GM23338 (cell line): ENCODE measurements at regions not wholly inside any gene's neighbourhood (a gene's known extent, or its start where the extent isn't known, plus 50 kb on each side); places are given as distances from the start of the nearest gene placed in this dataset.

Source experiments
- ATAC-seq: fragments of 200-7000 bp; cut with Tn5 transposase; 3 replicates; pipeline ENCODE4 v1.9.1; 2020
- DNase-seq: peaks from one replicate; pipeline ENCODE4 v3.0.0-alpha.2; 2015; ENCODE audit warnings: low spot score
- H2AFZ ChIP-seq: fragments of 200-600 bp; sonication (generic); 2 replicates; pipeline ENCODE4 v1.8.0; 2016; ENCODE audit warnings: antibody characterized with exemption, mild to moderate bottlenecking, moderate library complexity
- H3F3A ChIP-seq: fragments of 200-600 bp; sonication (generic); replicated peaks from 2 replicates; pipeline ENCODE4 v1.8.0; 2017; ENCODE audit warnings: antibody characterized with exemption, mixed run types, low read depth
- H3K27ac ChIP-seq: fragments of 200-600 bp; sonication (generic); 2 replicates; pipeline ENCODE4 v1.6.1; 2016; ENCODE audit warnings: low read depth
- H3K27me3 ChIP-seq: fragments of 200-600 bp; sonication (generic); 2 replicates; pipeline ENCODE4 v1.8.0; 2016; ENCODE audit warnings: mild to moderate bottlenecking, mixed run types, moderate library complexity; ENCODE audit not compliant: insufficient read depth
- H3K36me3 ChIP-seq: fragments of 200-600 bp; sonication (generic); 2 replicates; pipeline ENCODE4 v1.8.0; 2016; ENCODE audit warnings: mild to moderate bottlenecking; ENCODE audit not compliant: insufficient read depth
- H3K4me1 ChIP-seq: fragments of 200-600 bp; sonication (generic); 2 replicates; pipeline ENCODE4 v1.8.0; 2016; ENCODE audit warnings: mild to moderate bottlenecking, moderate library complexity; ENCODE audit not compliant: insufficient read depth
- H3K4me2 ChIP-seq: fragments of 200-600 bp; sonication (generic); 2 replicates; pipeline ENCODE4 v1.7.1; 2017; ENCODE audit warnings: mixed run types
- H3K4me3 ChIP-seq: fragments of 200-600 bp; sonication (generic); 2 replicates; pipeline ENCODE4 v1.6.1; 2016; ENCODE audit warnings: mixed run types
- H3K79me2 ChIP-seq: fragments of 200-600 bp; sonication (generic); replicated peaks from 2 replicates; pipeline ENCODE4 v1.8.0; 2017; ENCODE audit warnings: mild to moderate bottlenecking; ENCODE audit not compliant: insufficient read depth
- H3K9me2 ChIP-seq: fragments of 200-600 bp; sonication (generic); 2 replicates; pipeline ENCODE4 v1.8.0; 2017; ENCODE audit not compliant: insufficient read depth
- H4K20me1 ChIP-seq: fragments of 200-600 bp; sonication (generic); replicated peaks from 2 replicates; pipeline ENCODE4 v1.8.0; 2017; ENCODE audit warnings: mild to moderate bottlenecking; ENCODE audit not compliant: insufficient read depth
- H3K27ac Mint-ChIP-seq: 2 replicates; pipeline ENCODE4 v1.8.0; 2020; ENCODE audit warnings: inconsistent platforms, mild to moderate bottlenecking, moderate library complexity, mixed read lengths
- H3K27me3 Mint-ChIP-seq: 3 replicates; pipeline ENCODE4 v1.8.0; 2022; ENCODE audit warnings: low read depth, mild to moderate bottlenecking, moderate library complexity, mixed read lengths, inconsistent platforms; ENCODE audit not compliant: insufficient read depth, poor library complexity
- H3K36me3 Mint-ChIP-seq: 3 replicates; pipeline ENCODE4 v1.8.0; 2021; ENCODE audit warnings: low read depth, mild to moderate bottlenecking, inconsistent platforms, moderate library complexity, mixed read lengths
- H3K4me1 Mint-ChIP-seq: 3 replicates; pipeline ENCODE4 v1.8.0; 2020; ENCODE audit warnings: mild to moderate bottlenecking, inconsistent platforms, mixed read lengths
- H3K4me3 Mint-ChIP-seq: 3 replicates; pipeline ENCODE4 v1.8.0; 2021; ENCODE audit warnings: moderate library complexity, mild to moderate bottlenecking, inconsistent platforms, mixed read lengths
- H3K9me3 Mint-ChIP-seq: 3 replicates; pipeline ENCODE4 v1.8.0; 2020; ENCODE audit warnings: moderate library complexity, mild to moderate bottlenecking, inconsistent platforms, mixed read lengths
- CREB1 ChIP-seq: fragments of 250-450 bp; sonication (Bioruptor Pico); IDR thresholded peaks from 2 replicates; pipeline ENCODE4 v1.5.0; 2020; ENCODE audit warnings: low read depth, mild to moderate bottlenecking, moderate library complexity
- EZH2 ChIP-seq: fragments of 200-600 bp; sonication (generic); IDR thresholded peaks from one replicate; pipeline ENCODE4 v1.8.0; 2017; ENCODE audit warnings: antibody characterized with exemption, mild to moderate bottlenecking, low read depth; ENCODE audit not compliant: unreplicated experiment
- EZH2phosphoT487 ChIP-seq: fragments of 200-600 bp; sonication (generic); IDR thresholded peaks from one replicate; pipeline ENCODE4 v1.8.1; 2018; ENCODE audit warnings: antibody characterized with exemption; ENCODE audit not compliant: unreplicated experiment
- JUNB ChIP-seq: IDR thresholded peaks from one replicate; pipeline ENCODE4 v1.6.1; 2016; ENCODE audit warnings: antibody characterized with exemption; ENCODE audit not compliant: unreplicated experiment
- NANOG ChIP-seq: IDR thresholded peaks from 2 replicates; pipeline ENCODE4 v1.6.1; 2016; ENCODE audit warnings: antibody characterized with exemption, borderline replicate concordance
- POLR2AphosphoS5 ChIP-seq: IDR thresholded peaks from 2 replicates; pipeline ENCODE4 v1.6.1; 2016; ENCODE audit warnings: antibody characterized with exemption, low read depth
- STAT1 ChIP-seq: IDR thresholded peaks from one replicate; pipeline ENCODE4 v1.6.1; 2016; ENCODE audit warnings: antibody characterized with exemption; ENCODE audit not compliant: unreplicated experiment
- ZNF114 ChIP-seq: fragments of 250-450 bp; sonication (Bioruptor Pico); IDR thresholded peaks from 2 replicates; pipeline ENCODE4 v1.5.0; 2020; ENCODE audit warnings: mild to moderate bottlenecking, moderate library complexity
- ZNF331 ChIP-seq: fragments of 250-450 bp; sonication (Bioruptor Pico); IDR thresholded peaks from 2 replicates; pipeline ENCODE4 v1.5.0; 2020; ENCODE audit warnings: low read depth, mild to moderate bottlenecking, moderate library complexity
- TF ChIP-seq, protein P1 (sequence below): IDR thresholded peaks from one replicate; pipeline ENCODE4 v1.6.1; 2018; ENCODE audit warnings: antibody characterized with exemption; ENCODE audit not compliant: unreplicated experiment
- TF ChIP-seq, protein P2 (sequence below), 2 experiments: fragments of 200-600 bp in 1 of 2; sonication (generic) in 1 of 2; conservative IDR thresholded peaks; 2 replicates each; pipeline versions ENCODE4 v1.5.1 to v1.6.1; 2016 to 2017; ENCODE audit warnings: antibody characterized with exemption in 2 of 2, low read depth in 2 of 2, mild to moderate bottlenecking in 2 of 2, moderate library complexity in 1 of 2
- TF ChIP-seq, protein P3 (sequence below): fragments of 250-450 bp; sonication (Bioruptor Pico); IDR thresholded peaks from 2 replicates; pipeline ENCODE4 v1.5.0; 2020; ENCODE audit warnings: mild to moderate bottlenecking, moderate library complexity
- TF ChIP-seq, protein P4 (sequence below): IDR thresholded peaks from 2 replicates; pipeline ENCODE4 v1.6.1; 2016; ENCODE audit warnings: antibody characterized with exemption

DNA sequence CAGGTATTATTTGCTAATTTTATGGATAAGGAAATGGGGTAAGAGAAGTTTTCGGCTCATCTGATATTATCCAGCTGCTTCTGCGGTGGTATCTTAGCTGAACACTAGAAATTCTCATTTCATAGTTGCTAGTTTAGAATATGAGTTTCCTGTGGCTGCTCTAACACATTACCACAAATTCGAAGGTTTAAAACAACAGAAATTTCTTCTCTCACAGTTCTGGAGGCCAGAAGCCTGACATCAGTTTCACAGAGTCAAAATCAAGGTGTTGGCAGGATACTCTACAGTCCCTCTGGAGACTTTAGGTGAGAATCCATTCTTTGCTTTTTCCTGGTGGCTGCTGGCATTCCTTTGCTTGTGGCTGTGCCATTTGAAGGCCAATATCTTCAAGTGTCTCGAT lies 205.9 kb downstream of the PTEN start:
- Histone ChIP-seq H3K79me2 (no peaks in the 10 kb centered on the region), H3K27ac (no peak overlapping the region), H4K20me1 (no peaks in the 10 kb centered on the region), H3K4me1 (no peaks in the 10 kb centered on the region), H3K4me2 (no peak overlapping the region), H3K27me3 (no peaks in the 10 kb centered on the region), H2AFZ (no peak overlapping the region; the same call in 1 of the 2 replicates), H3F3A (no peaks in the 10 kb centered on the region), H3K4me3 (no peak overlapping the region), H3K36me3 (no peaks in the 10 kb centered on the region), H3K9me2 (peaks cover 18% of the 10 kb centered on the region)
- DNase-seq (no peak), ATAC-seq (no peak)
- no peaks in the 10 kb centered on the region for H3K4me1 Mint-ChIP-seq
- no peak overlapping the region for H3K4me3 Mint-ChIP-seq
- no peak overlapping the region for H3K27ac Mint-ChIP-seq
- H3K27me3 Mint-ChIP-seq, result peaks cover 2% of the 10 kb centered on the region
- TF ChIP-seq NANOG, result no peak
- TF ChIP-seq JUNB, result no peak
- no peak for TF ChIP-seq POLR2AphosphoS5
- TF ChIP-seq, protein P1, sequence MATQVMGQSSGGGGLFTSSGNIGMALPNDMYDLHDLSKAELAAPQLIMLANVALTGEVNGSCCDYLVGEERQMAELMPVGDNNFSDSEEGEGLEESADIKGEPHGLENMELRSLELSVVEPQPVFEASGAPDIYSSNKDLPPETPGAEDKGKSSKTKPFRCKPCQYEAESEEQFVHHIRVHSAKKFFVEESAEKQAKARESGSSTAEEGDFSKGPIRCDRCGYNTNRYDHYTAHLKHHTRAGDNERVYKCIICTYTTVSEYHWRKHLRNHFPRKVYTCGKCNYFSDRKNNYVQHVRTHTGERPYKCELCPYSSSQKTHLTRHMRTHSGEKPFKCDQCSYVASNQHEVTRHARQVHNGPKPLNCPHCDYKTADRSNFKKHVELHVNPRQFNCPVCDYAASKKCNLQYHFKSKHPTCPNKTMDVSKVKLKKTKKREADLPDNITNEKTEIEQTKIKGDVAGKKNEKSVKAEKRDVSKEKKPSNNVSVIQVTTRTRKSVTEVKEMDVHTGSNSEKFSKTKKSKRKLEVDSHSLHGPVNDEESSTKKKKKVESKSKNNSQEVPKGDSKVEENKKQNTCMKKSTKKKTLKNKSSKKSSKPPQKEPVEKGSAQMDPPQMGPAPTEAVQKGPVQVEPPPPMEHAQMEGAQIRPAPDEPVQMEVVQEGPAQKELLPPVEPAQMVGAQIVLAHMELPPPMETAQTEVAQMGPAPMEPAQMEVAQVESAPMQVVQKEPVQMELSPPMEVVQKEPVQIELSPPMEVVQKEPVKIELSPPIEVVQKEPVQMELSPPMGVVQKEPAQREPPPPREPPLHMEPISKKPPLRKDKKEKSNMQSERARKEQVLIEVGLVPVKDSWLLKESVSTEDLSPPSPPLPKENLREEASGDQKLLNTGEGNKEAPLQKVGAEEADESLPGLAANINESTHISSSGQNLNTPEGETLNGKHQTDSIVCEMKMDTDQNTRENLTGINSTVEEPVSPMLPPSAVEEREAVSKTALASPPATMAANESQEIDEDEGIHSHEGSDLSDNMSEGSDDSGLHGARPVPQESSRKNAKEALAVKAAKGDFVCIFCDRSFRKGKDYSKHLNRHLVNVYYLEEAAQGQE, result no peak
- TF ChIP-seq EZH2, result no peak
- TF ChIP-seq STAT1, result no peak
- no peak for TF ChIP-seq ZNF331 (CRISPR knock-in tag)
- TF ChIP-seq, protein P2, sequence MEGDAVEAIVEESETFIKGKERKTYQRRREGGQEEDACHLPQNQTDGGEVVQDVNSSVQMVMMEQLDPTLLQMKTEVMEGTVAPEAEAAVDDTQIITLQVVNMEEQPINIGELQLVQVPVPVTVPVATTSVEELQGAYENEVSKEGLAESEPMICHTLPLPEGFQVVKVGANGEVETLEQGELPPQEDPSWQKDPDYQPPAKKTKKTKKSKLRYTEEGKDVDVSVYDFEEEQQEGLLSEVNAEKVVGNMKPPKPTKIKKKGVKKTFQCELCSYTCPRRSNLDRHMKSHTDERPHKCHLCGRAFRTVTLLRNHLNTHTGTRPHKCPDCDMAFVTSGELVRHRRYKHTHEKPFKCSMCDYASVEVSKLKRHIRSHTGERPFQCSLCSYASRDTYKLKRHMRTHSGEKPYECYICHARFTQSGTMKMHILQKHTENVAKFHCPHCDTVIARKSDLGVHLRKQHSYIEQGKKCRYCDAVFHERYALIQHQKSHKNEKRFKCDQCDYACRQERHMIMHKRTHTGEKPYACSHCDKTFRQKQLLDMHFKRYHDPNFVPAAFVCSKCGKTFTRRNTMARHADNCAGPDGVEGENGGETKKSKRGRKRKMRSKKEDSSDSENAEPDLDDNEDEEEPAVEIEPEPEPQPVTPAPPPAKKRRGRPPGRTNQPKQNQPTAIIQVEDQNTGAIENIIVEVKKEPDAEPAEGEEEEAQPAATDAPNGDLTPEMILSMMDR (conservative IDR thresholded peaks at IDR 0.05; ENCODE audit: low read depth in 2 of 2), result no peak
- TF ChIP-seq, protein P3, sequence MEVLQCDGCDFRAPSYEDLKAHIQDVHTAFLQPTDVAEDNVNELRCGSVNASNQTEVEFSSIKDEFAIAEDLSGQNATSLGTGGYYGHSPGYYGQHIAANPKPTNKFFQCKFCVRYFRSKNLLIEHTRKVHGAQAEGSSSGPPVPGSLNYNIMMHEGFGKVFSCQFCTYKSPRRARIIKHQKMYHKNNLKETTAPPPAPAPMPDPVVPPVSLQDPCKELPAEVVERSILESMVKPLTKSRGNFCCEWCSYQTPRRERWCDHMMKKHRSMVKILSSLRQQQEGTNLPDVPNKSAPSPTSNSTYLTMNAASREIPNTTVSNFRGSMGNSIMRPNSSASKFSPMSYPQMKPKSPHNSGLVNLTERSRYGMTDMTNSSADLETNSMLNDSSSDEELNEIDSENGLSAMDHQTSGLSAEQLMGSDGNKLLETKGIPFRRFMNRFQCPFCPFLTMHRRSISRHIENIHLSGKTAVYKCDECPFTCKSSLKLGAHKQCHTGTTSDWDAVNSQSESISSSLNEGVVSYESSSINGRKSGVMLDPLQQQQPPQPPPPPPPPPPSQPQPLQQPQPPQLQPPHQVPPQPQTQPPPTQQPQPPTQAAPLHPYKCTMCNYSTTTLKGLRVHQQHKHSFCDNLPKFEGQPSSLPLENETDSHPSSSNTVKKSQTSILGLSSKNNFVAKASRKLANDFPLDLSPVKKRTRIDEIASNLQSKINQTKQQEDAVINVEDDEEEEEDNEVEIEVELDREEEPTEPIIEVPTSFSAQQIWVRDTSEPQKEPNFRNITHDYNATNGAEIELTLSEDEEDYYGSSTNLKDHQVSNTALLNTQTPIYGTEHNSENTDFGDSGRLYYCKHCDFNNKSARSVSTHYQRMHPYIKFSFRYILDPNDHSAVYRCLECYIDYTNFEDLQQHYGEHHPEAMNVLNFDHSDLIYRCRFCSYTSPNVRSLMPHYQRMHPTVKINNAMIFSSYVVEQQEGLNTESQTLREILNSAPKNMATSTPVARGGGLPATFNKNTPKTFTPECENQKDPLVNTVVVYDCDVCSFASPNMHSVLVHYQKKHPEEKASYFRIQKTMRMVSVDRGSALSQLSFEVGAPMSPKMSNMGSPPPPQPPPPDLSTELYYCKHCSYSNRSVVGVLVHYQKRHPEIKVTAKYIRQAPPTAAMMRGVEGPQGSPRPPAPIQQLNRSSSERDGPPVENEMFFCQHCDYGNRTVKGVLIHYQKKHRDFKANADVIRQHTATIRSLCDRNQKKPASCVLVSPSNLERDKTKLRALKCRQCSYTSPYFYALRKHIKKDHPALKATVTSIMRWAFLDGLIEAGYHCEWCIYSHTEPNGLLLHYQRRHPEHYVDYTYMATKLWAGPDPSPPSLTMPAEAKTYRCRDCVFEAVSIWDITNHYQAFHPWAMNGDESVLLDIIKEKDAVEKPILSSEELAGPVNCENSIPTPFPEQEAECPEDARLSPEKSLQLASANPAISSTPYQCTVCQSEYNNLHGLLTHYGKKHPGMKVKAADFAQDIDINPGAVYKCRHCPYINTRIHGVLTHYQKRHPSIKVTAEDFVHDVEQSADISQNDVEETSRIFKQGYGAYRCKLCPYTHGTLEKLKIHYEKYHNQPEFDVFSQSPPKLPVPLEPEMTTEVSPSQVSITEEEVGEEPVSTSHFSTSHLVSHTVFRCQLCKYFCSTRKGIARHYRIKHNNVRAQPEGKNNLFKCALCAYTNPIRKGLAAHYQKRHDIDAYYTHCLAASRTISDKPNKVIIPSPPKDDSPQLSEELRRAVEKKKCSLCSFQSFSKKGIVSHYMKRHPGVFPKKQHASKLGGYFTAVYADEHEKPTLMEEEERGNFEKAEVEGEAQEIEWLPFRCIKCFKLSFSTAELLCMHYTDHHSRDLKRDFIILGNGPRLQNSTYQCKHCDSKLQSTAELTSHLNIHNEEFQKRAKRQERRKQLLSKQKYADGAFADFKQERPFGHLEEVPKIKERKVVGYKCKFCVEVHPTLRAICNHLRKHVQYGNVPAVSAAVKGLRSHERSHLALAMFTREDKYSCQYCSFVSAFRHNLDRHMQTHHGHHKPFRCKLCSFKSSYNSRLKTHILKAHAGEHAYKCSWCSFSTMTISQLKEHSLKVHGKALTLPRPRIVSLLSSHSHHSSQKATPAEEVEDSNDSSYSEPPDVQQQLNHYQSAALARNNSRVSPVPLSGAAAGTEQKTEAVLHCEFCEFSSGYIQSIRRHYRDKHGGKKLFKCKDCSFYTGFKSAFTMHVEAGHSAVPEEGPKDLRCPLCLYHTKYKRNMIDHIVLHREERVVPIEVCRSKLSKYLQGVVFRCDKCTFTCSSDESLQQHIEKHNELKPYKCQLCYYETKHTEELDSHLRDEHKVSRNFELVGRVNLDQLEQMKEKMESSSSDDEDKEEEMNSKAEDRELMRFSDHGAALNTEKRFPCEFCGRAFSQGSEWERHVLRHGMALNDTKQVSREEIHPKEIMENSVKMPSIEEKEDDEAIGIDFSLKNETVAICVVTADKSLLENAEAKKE, result no peak
- no peak for TF ChIP-seq EZH2phosphoT487
- no peak for TF ChIP-seq CREB1 (CRISPR knock-in tag)
- TF ChIP-seq ZNF114, result no peak
- TF ChIP-seq, protein P4, sequence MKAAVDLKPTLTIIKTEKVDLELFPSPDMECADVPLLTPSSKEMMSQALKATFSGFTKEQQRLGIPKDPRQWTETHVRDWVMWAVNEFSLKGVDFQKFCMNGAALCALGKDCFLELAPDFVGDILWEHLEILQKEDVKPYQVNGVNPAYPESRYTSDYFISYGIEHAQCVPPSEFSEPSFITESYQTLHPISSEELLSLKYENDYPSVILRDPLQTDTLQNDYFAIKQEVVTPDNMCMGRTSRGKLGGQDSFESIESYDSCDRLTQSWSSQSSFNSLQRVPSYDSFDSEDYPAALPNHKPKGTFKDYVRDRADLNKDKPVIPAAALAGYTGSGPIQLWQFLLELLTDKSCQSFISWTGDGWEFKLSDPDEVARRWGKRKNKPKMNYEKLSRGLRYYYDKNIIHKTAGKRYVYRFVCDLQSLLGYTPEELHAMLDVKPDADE, result no peak
- no peaks in the 10 kb centered on the region; the same call in 2 of the 3 replicates for H3K36me3 Mint-ChIP-seq
- H3K9me3 Mint-ChIP-seq, result no peaks in the 10 kb centered on the region; the same call in 2 of the 3 replicates
